ENCODE measurements at regions not wholly inside any gene's neighbourhood (a gene's known extent, or its start where the extent isn't known, plus 50 kb on each side); places are given as distances from the start of the nearest gene placed in this dataset.

- TF ChIP-seq CTCF (IDR thresholded peaks at IDR 0.05; ENCODE audit: insufficient read depth, low read depth, low read length, missing control alignments), result no peak
- DNase-seq (ENCODE audit: low read depth), result no peak
- no peak overlapping the region for H3K4me3 ChIP-seq (ENCODE audit: low read depth, low read length)
Observed at GRCh38 chr6:6402006-6402405, 81.5 kb upstream of the F13A1 start.

GRCh38 chr6:6402591-6402990 lies 82.1 kb upstream of the F13A1 start:
- DNase-seq (ENCODE audit: low read depth), result no peak
- TF ChIP-seq CTCF (IDR thresholded peaks at IDR 0.05; ENCODE audit: insufficient read depth, low read depth, low read length, missing control alignments), result no peak
- H3K4me3 ChIP-seq (ENCODE audit: low read depth, low read length), result no peak overlapping the region

GRCh38 chr6:6405031-6405430 lies 84.6 kb upstream of the F13A1 start:
- no peak overlapping the region for H3K4me3 ChIP-seq (ENCODE audit: low read depth, low read length)
- no peak for TF ChIP-seq CTCF (IDR thresholded peaks at IDR 0.05; ENCODE audit: insufficient read depth, low read depth, low read length, missing control alignments)
- DNase-seq (ENCODE audit: low read depth), result no peak

- DNase-seq (ENCODE audit: low read depth), result no peak
- TF ChIP-seq CTCF (IDR thresholded peaks at IDR 0.05; ENCODE audit: insufficient read depth, low read depth, low read length, missing control alignments), result no peak
- H3K4me3 ChIP-seq (ENCODE audit: low read depth, low read length), result no peak overlapping the region
Observed at GRCh38 chr6:6405997-6406714, 85.7 kb upstream of the F13A1 start.

GRCh38 chr6:6406715-6407070 lies 86.2 kb upstream of the F13A1 start:
- no peak for DNase-seq (ENCODE audit: low read depth)
- no peak for TF ChIP-seq CTCF (IDR thresholded peaks at IDR 0.05; ENCODE audit: insufficient read depth, low read depth, low read length, missing control alignments)
- no peak overlapping the region for H3K4me3 ChIP-seq (ENCODE audit: low read depth, low read length)

- TF ChIP-seq CTCF (IDR thresholded peaks at IDR 0.05; ENCODE audit: insufficient read depth, low read depth, low read length, missing control alignments), result no peak
- H3K4me3 ChIP-seq (ENCODE audit: low read depth, low read length), result no peak overlapping the region
- peak; percentile 92 for DNase-seq (ENCODE audit: low read depth)
Observed at GRCh38 chr6:6407071-6407741, 86.7 kb upstream of the F13A1 start.
